ENCODE measurements at regions not wholly inside any gene's neighbourhood (a gene's known extent, or its start where the extent isn't known, plus 50 kb on each side); places are given as distances from the start of the nearest gene placed in this dataset.

GRCh38 chr1:222224156-222224555 is 323.7 kb downstream of the HHIPL2 start:
- TF ChIP-seq CTCF (IDR thresholded peaks at IDR 0.05) = no peak
- Mint-ChIP-seq H3K4me3 (no peak overlapping the region), H3K27me3 (peaks cover 3% of the 10 kb centered on the region), H3K27ac (no peak overlapping the region), H3K36me3 (ENCODE audit: low read depth) (no peaks in the 10 kb centered on the region), H3K9me3 (peaks cover 7% of the 10 kb centered on the region), H3K4me1 (no peaks in the 10 kb centered on the region)
- POLR2A ChIA-PET = no interaction called here
- no peak for ATAC-seq (ENCODE audit: low read depth)
- no peak for DNase-seq
- intact Hi-C loops (cut with micrococcal nuclease) = no loop called here
- CTCF ChIA-PET = no interaction called here

- ChIA-PET CTCF (no interaction called here), POLR2A (no interaction called here)
- no peak overlapping the region for H3K4me3 Mint-ChIP-seq
- intact Hi-C loops (cut with micrococcal nuclease) = no loop called here
- H3K27ac Mint-ChIP-seq = no peak overlapping the region
- ATAC-seq (ENCODE audit: low read depth) (no peak), DNase-seq (no peak)
- H3K4me1 Mint-ChIP-seq = no peaks in the 10 kb centered on the region
- H3K36me3 Mint-ChIP-seq (ENCODE audit: low read depth) = no peaks in the 10 kb centered on the region
- TF ChIP-seq CTCF (IDR thresholded peaks at IDR 0.05) = no peak
- peaks cover 3% of the 10 kb centered on the region for H3K27me3 Mint-ChIP-seq
- peaks cover 7% of the 10 kb centered on the region for H3K9me3 Mint-ChIP-seq
Observed at GRCh38 chr1:222223010-222223409, 324.9 kb downstream of the HHIPL2 start.

GRCh38 chr1:222216255-222216754 is 331.6 kb downstream of the HHIPL2 start:
- H3K27me3 Mint-ChIP-seq = no peaks in the 10 kb centered on the region
- intact Hi-C loops (cut with micrococcal nuclease) = no loop called here
- DNase-seq (no peak), ATAC-seq (ENCODE audit: low read depth) (no peak)
- no peak overlapping the region for H3K4me3 Mint-ChIP-seq
- H3K36me3 Mint-ChIP-seq (ENCODE audit: low read depth) = no peaks in the 10 kb centered on the region
- no peak overlapping the region for H3K27ac Mint-ChIP-seq
- no peak for TF ChIP-seq CTCF (IDR thresholded peaks at IDR 0.05)
- H3K9me3 Mint-ChIP-seq = peaks cover 2% of the 10 kb centered on the region
- ChIA-PET POLR2A (no interaction called here), CTCF (no interaction called here)
- H3K4me1 Mint-ChIP-seq = peaks cover 2% of the 10 kb centered on the region

- no peak for TF ChIP-seq CTCF (IDR thresholded peaks at IDR 0.05)
- Mint-ChIP-seq H3K27me3 (no peaks in the 10 kb centered on the region), H3K4me3 (no peak overlapping the region), H3K4me1 (no peaks in the 10 kb centered on the region), H3K36me3 (ENCODE audit: low read depth) (no peaks in the 10 kb centered on the region), H3K27ac (no peak overlapping the region), H3K9me3 (no peaks in the 10 kb centered on the region)
- POLR2A ChIA-PET = no interaction called here
- CTCF ChIA-PET = no interaction called here
- DNase-seq = no peak
- intact Hi-C loops (cut with micrococcal nuclease) = no loop called here
- no peak for ATAC-seq (ENCODE audit: low read depth)
Observed at GRCh38 chr1:222210776-222211175, 337.1 kb downstream of the HHIPL2 start.

- no peaks in the 10 kb centered on the region for H3K9me3 Mint-ChIP-seq
- no peak for DNase-seq
- POLR2A ChIA-PET = no interaction called here
- no peak overlapping the region for H3K4me3 Mint-ChIP-seq
- H3K27ac Mint-ChIP-seq = no peak overlapping the region
- H3K36me3 Mint-ChIP-seq (ENCODE audit: low read depth) = no peaks in the 10 kb centered on the region
- no peaks in the 10 kb centered on the region for H3K27me3 Mint-ChIP-seq
- no peaks in the 10 kb centered on the region for H3K4me1 Mint-ChIP-seq
- CTCF ChIA-PET = no interaction called here
- intact Hi-C loops (cut with micrococcal nuclease) = no loop called here
- no peak for TF ChIP-seq CTCF (IDR thresholded peaks at IDR 0.05)
- no peak for ATAC-seq (ENCODE audit: low read depth)
Observed at GRCh38 chr1:222204475-222204874, 343.4 kb downstream of the HHIPL2 start.
